GM23338 (cell line): ENCODE measurements at regions not wholly inside any gene's neighbourhood (a gene's known extent, or its start where the extent isn't known, plus 50 kb on each side); places are given as distances from the start of the nearest gene placed in this dataset.

Experiments
- CREB1 ChIP-seq: fragments of 250-450 bp; sonication (Bioruptor Pico); IDR thresholded peaks from 2 replicates; pipeline ENCODE4 v1.5.0; 2020; ENCODE audit warnings: low read depth, mild to moderate bottlenecking, moderate library complexity
- CTCF ChIP-seq, 2 experiments: fragments of 200-600 bp in 1 of 2; sonication (generic) in 1 of 2; conservative IDR thresholded peaks; 2 replicates each; pipeline versions ENCODE4 v1.5.1 to v1.6.1; 2016 to 2017; ENCODE audit warnings: antibody characterized with exemption in 2 of 2, low read depth in 2 of 2, mild to moderate bottlenecking in 2 of 2, moderate library complexity in 1 of 2
- ETS1 ChIP-seq: IDR thresholded peaks from 2 replicates; pipeline ENCODE4 v1.6.1; 2016; ENCODE audit warnings: antibody characterized with exemption
- EZH2 ChIP-seq: fragments of 200-600 bp; sonication (generic); IDR thresholded peaks from one replicate; pipeline ENCODE4 v1.8.0; 2017; ENCODE audit warnings: antibody characterized with exemption, mild to moderate bottlenecking, low read depth; ENCODE audit not compliant: unreplicated experiment
- EZH2phosphoT487 ChIP-seq: fragments of 200-600 bp; sonication (generic); IDR thresholded peaks from one replicate; pipeline ENCODE4 v1.8.1; 2018; ENCODE audit warnings: antibody characterized with exemption; ENCODE audit not compliant: unreplicated experiment
- JUNB ChIP-seq: IDR thresholded peaks from one replicate; pipeline ENCODE4 v1.6.1; 2016; ENCODE audit warnings: antibody characterized with exemption; ENCODE audit not compliant: unreplicated experiment
- NANOG ChIP-seq: IDR thresholded peaks from 2 replicates; pipeline ENCODE4 v1.6.1; 2016; ENCODE audit warnings: antibody characterized with exemption, borderline replicate concordance
- POLR2AphosphoS5 ChIP-seq: IDR thresholded peaks from 2 replicates; pipeline ENCODE4 v1.6.1; 2016; ENCODE audit warnings: antibody characterized with exemption, low read depth
- REST ChIP-seq: IDR thresholded peaks from one replicate; pipeline ENCODE4 v1.6.1; 2018; ENCODE audit warnings: antibody characterized with exemption; ENCODE audit not compliant: unreplicated experiment
- ZNF114 ChIP-seq: fragments of 250-450 bp; sonication (Bioruptor Pico); IDR thresholded peaks from 2 replicates; pipeline ENCODE4 v1.5.0; 2020; ENCODE audit warnings: mild to moderate bottlenecking, moderate library complexity
- ZNF331 ChIP-seq: fragments of 250-450 bp; sonication (Bioruptor Pico); IDR thresholded peaks from 2 replicates; pipeline ENCODE4 v1.5.0; 2020; ENCODE audit warnings: low read depth, mild to moderate bottlenecking, moderate library complexity
- ZNF462 ChIP-seq: fragments of 250-450 bp; sonication (Bioruptor Pico); IDR thresholded peaks from 2 replicates; pipeline ENCODE4 v1.5.0; 2020; ENCODE audit warnings: mild to moderate bottlenecking, moderate library complexity

- TF ChIP-seq CTCF (conservative IDR thresholded peaks at IDR 0.05; ENCODE audit: low read depth in 2 of 2) (no peak), REST (no peak), ETS1 (no peak), EZH2 (no peak), JUNB (no peak), POLR2AphosphoS5 (no peak), NANOG (no peak), ZNF114 (CRISPR knock-in tag) (no peak), CREB1 (CRISPR knock-in tag) (no peak), ZNF331 (CRISPR knock-in tag) (no peak), ZNF462 (CRISPR knock-in tag) (no peak), EZH2phosphoT487 (no peak)
These were observed 347.9 kb upstream of the TSHZ2 start for GRCh38 chr20:52624281-52624680.
